ENCODE measurements at regions not wholly inside any gene's neighbourhood (a gene's known extent, or its start where the extent isn't known, plus 50 kb on each side); places are given as distances from the start of the nearest gene placed in this dataset.
"Not testable (repeated sequence)": the region's sequence is repeated elsewhere in the genome, so short reads cannot be mapped to it uniquely, and the experiment has no call there.

GRCh38 chr2:8382485-8382884, 299.4 kb upstream of the ID2 start:
- intact Hi-C loops (cut with DNase I), result no loop called here
- DNase-seq (ENCODE audit: low spot score), result no peak

- intact Hi-C loops (cut with DNase I); DNase-seq (ENCODE audit: low spot score): not testable (repeated sequence)
These were observed 295.1 kb upstream of the ID2 start for GRCh38 chr2:8386748-8387147.

- intact Hi-C loops (cut with DNase I), result no loop called here
- DNase-seq (ENCODE audit: low spot score), result no peak
These were observed 293.1 kb upstream of the ID2 start for GRCh38 chr2:8388781-8389180.

- intact Hi-C loops (cut with DNase I), result no loop called here
- DNase-seq (ENCODE audit: low spot score), result no peak
These were observed 292.3 kb upstream of the ID2 start for GRCh38 chr2:8389431-8390108.

- intact Hi-C loops (cut with DNase I), result no loop called here
- no peak for DNase-seq (ENCODE audit: low spot score)
These were observed 290.7 kb upstream of the ID2 start for GRCh38 chr2:8391126-8391525.

GRCh38 chr2:8391584-8391983, 290.3 kb upstream of the ID2 start:
- no peak for DNase-seq (ENCODE audit: low spot score)
- intact Hi-C loops (cut with DNase I), result no loop called here

- no peak for DNase-seq (ENCODE audit: low spot score)
- intact Hi-C loops (cut with DNase I), result no loop called here
These were observed 289.6 kb upstream of the ID2 start for GRCh38 chr2:8392098-8392866.

- DNase-seq (ENCODE audit: low spot score), result no peak
- intact Hi-C loops (cut with DNase I), result no loop called here
These were observed 288.4 kb upstream of the ID2 start for GRCh38 chr2:8393506-8393905.

- no peak for DNase-seq (ENCODE audit: low spot score)
- intact Hi-C loops (cut with DNase I), result no loop called here
These were observed 287.7 kb upstream of the ID2 start for GRCh38 chr2:8394131-8394530.

GRCh38 chr2:8394569-8395359, 287.1 kb upstream of the ID2 start:
- no peak for DNase-seq (ENCODE audit: low spot score)
- intact Hi-C loops (cut with DNase I), result no loop called here

- intact Hi-C loops (cut with DNase I), result no loop called here
- no peak for DNase-seq (ENCODE audit: low spot score)
These were observed 286.1 kb upstream of the ID2 start for GRCh38 chr2:8395718-8396117.

- intact Hi-C loops (cut with DNase I), result no loop called here
- DNase-seq (ENCODE audit: low spot score), result no peak
These were observed 283.7 kb upstream of the ID2 start for GRCh38 chr2:8398040-8398668.

- no peak for DNase-seq (ENCODE audit: low spot score)
- intact Hi-C loops (cut with DNase I), result no loop called here
These were observed 282.1 kb upstream of the ID2 start for GRCh38 chr2:8399731-8400130.

GRCh38 chr2:8400196-8400595, 281.7 kb upstream of the ID2 start:
- no peak for DNase-seq (ENCODE audit: low spot score)
- intact Hi-C loops (cut with DNase I), result no loop called here

GRCh38 chr2:8402222-8402621, 279.6 kb upstream of the ID2 start:
- intact Hi-C loops (cut with DNase I), result no loop called here
- no peak for DNase-seq (ENCODE audit: low spot score)

GRCh38 chr2:8403876-8404275, 278.0 kb upstream of the ID2 start:
- intact Hi-C loops (cut with DNase I), result no loop called here
- no peak for DNase-seq (ENCODE audit: low spot score)

- intact Hi-C loops (cut with DNase I), result no loop called here
- no peak for DNase-seq (ENCODE audit: low spot score)
These were observed 276.5 kb upstream of the ID2 start for GRCh38 chr2:8405334-8405733.

GRCh38 chr2:8406271-8406670, 275.6 kb upstream of the ID2 start:
- intact Hi-C loops (cut with DNase I), result no loop called here
- no peak for DNase-seq (ENCODE audit: low spot score)

- intact Hi-C loops (cut with DNase I), result no loop called here
- no peak for DNase-seq (ENCODE audit: low spot score)
These were observed 274.5 kb upstream of the ID2 start for GRCh38 chr2:8407332-8407731.
